GM06990 (cell line): ENCODE measurements at regions not wholly inside any gene's neighbourhood (a gene's known extent, or its start where the extent isn't known, plus 50 kb on each side); places are given as distances from the start of the nearest gene placed in this dataset.

Experiments used
- DNase-seq: peaks from one replicate; pipeline ENCODE4 v3.0.0-alpha.2; 2011; ENCODE audit not compliant: insufficient read length; ENCODE audit errors: extremely low read depth
- H3K27me3 ChIP-seq: replicated peaks from 2 replicates; pipeline ENCODE4 v1.6.0; 2011; ENCODE audit warnings: low read length; ENCODE audit not compliant: control insufficient read depth, insufficient read depth
- H3K36me3 ChIP-seq: 2 replicates; pipeline ENCODE4 v1.5.1; 2011; ENCODE audit warnings: low read length; ENCODE audit not compliant: control insufficient read depth, insufficient read depth
- H3K4me3 ChIP-seq: replicated peaks from 2 replicates; pipeline ENCODE4 v1.5.1; 2011; ENCODE audit warnings: low read depth, mild to moderate bottlenecking, control low read depth, low read length
- TF ChIP-seq, protein P1 (sequence below): IDR thresholded peaks from 2 replicates; pipeline ENCODE4 v1.5.1; 2011; ENCODE audit warnings: low read length, control low read depth, mild to moderate bottlenecking, inconsistent platforms; ENCODE audit not compliant: insufficient read depth, poor library complexity, severe bottlenecking

DNA sequence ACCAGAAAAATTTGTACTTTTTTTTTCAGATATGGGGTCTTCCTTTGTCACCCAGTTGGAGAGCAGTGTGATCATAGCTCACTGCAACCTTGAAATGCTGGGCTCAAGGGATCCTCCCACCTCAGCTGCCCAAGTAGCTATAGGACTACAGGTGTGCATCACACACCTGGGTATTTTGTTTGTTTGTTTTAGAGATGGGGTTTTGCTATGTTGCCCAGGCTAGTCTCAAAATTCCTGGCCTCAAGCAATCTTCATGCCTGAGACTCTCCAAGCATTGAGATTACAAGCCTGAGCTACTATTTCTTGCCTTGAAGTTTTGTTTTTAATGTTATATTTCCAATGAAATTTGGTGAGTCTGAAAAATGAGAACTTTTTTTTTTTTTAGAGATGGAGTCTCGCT lies 847.8 kb downstream of the TRIML1 start:
- TF ChIP-seq, protein P1, sequence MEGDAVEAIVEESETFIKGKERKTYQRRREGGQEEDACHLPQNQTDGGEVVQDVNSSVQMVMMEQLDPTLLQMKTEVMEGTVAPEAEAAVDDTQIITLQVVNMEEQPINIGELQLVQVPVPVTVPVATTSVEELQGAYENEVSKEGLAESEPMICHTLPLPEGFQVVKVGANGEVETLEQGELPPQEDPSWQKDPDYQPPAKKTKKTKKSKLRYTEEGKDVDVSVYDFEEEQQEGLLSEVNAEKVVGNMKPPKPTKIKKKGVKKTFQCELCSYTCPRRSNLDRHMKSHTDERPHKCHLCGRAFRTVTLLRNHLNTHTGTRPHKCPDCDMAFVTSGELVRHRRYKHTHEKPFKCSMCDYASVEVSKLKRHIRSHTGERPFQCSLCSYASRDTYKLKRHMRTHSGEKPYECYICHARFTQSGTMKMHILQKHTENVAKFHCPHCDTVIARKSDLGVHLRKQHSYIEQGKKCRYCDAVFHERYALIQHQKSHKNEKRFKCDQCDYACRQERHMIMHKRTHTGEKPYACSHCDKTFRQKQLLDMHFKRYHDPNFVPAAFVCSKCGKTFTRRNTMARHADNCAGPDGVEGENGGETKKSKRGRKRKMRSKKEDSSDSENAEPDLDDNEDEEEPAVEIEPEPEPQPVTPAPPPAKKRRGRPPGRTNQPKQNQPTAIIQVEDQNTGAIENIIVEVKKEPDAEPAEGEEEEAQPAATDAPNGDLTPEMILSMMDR, result no peak
- H3K27me3 ChIP-seq, result no peaks in the 10 kb centered on the region
- H3K4me3 ChIP-seq, result no peak overlapping the region
- DNase-seq, result no peak
- H3K36me3 ChIP-seq, result no peaks in the 10 kb centered on the region

DNA sequence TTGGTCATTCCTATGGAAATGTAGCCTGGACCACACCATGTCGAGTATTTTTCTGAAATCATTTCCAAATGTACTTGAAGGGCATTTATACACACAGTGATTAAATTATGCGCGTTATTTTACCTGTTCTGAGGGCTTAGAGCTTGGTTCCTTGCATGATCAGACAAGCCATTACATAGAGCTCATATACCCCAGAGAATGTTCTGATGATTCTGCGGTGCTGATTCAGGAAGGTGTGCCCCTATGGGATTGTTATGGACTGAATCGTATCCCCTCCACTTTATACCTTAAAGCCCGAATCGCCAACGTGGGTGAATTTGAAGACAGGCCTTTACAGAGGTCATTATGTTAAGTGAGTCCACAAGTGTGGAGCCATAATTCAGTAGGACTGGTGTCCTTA lies 848.9 kb downstream of the TRIML1 start:
- Histone ChIP-seq H3K36me3 (no peaks in the 10 kb centered on the region), H3K4me3 (no peak overlapping the region), H3K27me3 (no peaks in the 10 kb centered on the region)
- no peak for DNase-seq
- TF ChIP-seq, protein P1, result no peak

DNA sequence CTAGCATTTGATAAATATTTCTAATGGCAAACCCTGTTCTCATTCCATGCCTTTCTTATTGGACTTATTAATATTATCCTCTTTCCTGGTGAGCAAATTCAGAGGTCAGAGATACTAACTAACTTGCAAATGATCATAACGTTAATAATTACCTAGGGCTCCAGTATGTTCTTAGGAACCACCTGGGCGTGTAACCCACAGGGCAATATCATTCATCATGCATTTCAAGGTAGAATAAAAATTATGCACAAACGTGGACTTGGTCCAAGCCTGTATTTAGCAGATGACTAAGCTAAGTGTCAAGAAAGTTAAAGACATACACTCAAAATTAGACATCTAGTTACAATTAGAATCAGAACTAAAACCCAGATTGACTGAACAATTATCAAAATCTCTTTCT lies 850.1 kb downstream of the TRIML1 start:
- no peak for DNase-seq
- H3K27me3 ChIP-seq, result no peaks in the 10 kb centered on the region
- TF ChIP-seq, protein P1, result no peak
- H3K36me3 ChIP-seq, result no peaks in the 10 kb centered on the region
- no peak overlapping the region for H3K4me3 ChIP-seq

DNA sequence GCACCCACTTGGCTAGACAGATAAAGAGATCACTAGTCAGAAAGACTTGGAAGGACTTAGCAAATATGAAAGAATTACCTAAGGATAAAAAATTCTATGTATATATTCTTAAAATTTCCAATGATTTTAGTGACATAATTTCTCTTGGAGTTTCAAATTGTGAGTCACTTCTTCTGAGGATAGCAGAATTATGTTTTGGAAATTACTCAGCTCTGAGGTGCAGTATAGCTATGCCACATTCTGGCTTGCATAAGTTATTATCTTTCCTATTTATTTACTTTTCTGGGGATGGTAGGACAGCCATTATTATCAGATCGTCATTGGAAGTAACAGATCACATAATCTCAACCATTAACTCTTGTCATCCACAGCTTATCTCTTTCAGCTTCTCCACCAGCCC lies 853.5 kb downstream of the TRIML1 start:
- no peaks in the 10 kb centered on the region for H3K36me3 ChIP-seq
- DNase-seq, result no peak
- H3K4me3 ChIP-seq, result no peak overlapping the region
- H3K27me3 ChIP-seq, result no peaks in the 10 kb centered on the region
- TF ChIP-seq, protein P1, result no peak

DNA sequence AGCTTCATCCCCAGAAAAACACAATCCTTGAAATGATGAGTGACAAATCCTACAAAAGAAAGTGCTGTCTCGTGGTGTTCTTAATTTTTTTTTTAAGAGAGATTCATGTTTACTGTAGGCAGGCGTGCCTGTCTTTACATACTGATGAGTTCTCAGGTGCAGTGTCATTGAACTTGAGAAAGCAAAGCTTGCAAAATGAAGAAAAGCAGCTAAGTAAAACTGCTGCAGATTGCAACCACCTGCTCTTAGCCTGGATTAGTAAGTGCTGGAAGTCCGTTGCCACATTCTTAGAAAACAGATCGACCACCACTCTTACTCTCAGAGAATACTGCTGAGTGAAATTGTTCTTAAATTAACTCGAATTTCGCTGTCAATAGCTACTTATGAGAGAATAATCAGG lies 854.6 kb downstream of the TRIML1 start:
- Histone ChIP-seq H3K36me3 (no peaks in the 10 kb centered on the region), H3K27me3 (no peaks in the 10 kb centered on the region), H3K4me3 (no peak overlapping the region)
- TF ChIP-seq, protein P1, result no peak
- no peak for DNase-seq

DNA sequence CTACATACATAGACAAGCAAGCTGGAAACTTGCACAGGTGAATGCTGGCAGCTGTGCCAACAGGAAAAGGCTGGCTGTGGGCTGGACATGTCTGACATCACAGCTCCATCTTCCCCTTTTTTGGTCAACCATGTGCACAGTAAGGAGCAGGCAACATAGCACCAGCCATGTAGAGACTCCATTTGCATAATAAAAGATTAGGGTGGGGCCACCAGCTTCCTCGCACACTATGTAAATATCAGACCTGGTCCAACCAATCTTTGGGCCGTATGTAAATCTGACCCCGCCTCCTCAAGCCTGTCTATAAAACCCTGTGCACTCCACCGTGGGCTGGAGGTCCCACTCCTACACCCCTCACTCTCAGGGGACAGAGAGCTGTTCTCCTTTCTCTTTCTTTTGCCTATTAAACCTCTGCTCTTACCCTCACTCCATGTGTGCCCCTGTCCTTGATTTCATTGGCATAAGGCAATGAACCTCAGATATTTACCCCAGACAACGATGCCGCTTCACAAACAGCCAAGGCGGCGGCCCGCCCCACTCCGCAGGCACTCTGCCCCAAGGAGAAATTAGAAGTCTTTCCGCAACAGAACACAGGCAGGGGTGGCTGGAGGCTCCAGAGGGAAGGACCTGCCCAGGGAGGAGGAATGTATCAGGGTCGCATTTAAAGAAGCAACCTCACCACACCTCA lies 862.2 kb downstream of the TRIML1 start:
- DNase-seq, result no peak
- no peaks in the 10 kb centered on the region for H3K36me3 ChIP-seq
- TF ChIP-seq, protein P1, result no peak
- H3K4me3 ChIP-seq, result no peak overlapping the region
- no peaks in the 10 kb centered on the region for H3K27me3 ChIP-seq
